ENCODE measurements at regions not wholly inside any gene's neighbourhood (a gene's known extent, or its start where the extent isn't known, plus 50 kb on each side); places are given as distances from the start of the nearest gene placed in this dataset.
"Not testable (repeated sequence)": the region's sequence is repeated elsewhere in the genome, so short reads cannot be mapped to it uniquely, and the experiment has no call there.

DNA sequence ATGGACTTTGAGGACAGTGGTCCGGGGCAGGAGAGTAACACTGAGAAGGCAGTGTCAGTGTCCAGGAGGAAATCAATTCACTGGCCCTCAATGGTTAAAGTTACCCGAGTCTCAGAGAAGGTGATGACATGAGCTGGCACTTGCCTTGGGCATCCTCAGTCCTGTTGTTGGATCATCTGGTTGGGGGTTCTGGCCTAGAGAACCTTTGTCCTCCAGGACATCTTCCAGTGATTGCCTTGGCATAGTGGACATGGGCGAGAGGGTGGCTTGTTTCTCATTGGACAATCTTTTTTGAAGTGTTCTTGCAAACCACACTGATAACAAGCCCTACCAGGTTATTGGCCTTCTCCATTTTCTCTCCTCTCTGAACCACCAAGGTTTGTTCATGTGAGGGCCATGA is 83.4 kb upstream of the TERB2 start:
- H3K9me3 ChIP-seq: peaks cover 20% of the 10 kb centered on the region
- no peak overlapping the region for H3K27ac ChIP-seq
- no peaks in the 10 kb centered on the region for H3K27me3 ChIP-seq
- TF ChIP-seq, protein P1, sequence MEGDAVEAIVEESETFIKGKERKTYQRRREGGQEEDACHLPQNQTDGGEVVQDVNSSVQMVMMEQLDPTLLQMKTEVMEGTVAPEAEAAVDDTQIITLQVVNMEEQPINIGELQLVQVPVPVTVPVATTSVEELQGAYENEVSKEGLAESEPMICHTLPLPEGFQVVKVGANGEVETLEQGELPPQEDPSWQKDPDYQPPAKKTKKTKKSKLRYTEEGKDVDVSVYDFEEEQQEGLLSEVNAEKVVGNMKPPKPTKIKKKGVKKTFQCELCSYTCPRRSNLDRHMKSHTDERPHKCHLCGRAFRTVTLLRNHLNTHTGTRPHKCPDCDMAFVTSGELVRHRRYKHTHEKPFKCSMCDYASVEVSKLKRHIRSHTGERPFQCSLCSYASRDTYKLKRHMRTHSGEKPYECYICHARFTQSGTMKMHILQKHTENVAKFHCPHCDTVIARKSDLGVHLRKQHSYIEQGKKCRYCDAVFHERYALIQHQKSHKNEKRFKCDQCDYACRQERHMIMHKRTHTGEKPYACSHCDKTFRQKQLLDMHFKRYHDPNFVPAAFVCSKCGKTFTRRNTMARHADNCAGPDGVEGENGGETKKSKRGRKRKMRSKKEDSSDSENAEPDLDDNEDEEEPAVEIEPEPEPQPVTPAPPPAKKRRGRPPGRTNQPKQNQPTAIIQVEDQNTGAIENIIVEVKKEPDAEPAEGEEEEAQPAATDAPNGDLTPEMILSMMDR (IDR thresholded peaks at IDR 0.05): no peak
- no peaks in the 10 kb centered on the region for H3K4me1 ChIP-seq (ENCODE audit: control insufficient read depth in 1 of 2, insufficient read depth in 1 of 2, low read depth in 1 of 2, low read length in 1 of 2)
- no peaks in the 10 kb centered on the region for H3K36me3 ChIP-seq
- no peak overlapping the region for H3K4me3 ChIP-seq (ENCODE audit: low read depth in 1 of 2, low read length in 1 of 2)

DNA sequence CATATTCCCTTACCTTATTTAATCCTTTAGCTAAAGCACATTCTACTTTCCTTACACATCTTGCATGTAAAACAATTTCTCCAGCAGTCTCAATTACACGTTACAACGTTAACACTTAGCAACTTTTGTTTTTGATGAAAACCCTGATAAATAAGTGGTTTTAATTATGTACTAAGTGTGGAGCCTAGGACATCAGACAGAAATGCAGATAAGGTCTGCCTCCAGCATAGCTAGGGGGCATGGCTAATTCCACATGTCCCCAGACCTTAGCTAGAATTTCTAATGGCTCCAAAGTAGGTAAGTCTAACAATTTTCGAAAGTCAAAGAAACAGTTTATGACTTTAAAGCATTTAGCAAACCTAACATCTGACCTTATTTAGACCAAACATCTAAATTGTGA is 77.4 kb upstream of the TERB2 start:
- no peaks in the 10 kb centered on the region for H3K27me3 ChIP-seq
- peaks cover 20% of the 10 kb centered on the region for H3K9me3 ChIP-seq
- H3K4me3 ChIP-seq (ENCODE audit: low read depth in 1 of 2, low read length in 1 of 2): no peak overlapping the region
- no peaks in the 10 kb centered on the region for H3K36me3 ChIP-seq
- no peaks in the 10 kb centered on the region for H3K4me1 ChIP-seq (ENCODE audit: control insufficient read depth in 1 of 2, insufficient read depth in 1 of 2, low read depth in 1 of 2, low read length in 1 of 2)
- TF ChIP-seq, protein P1 (IDR thresholded peaks at IDR 0.05): no peak
- no peak overlapping the region for H3K27ac ChIP-seq

DNA sequence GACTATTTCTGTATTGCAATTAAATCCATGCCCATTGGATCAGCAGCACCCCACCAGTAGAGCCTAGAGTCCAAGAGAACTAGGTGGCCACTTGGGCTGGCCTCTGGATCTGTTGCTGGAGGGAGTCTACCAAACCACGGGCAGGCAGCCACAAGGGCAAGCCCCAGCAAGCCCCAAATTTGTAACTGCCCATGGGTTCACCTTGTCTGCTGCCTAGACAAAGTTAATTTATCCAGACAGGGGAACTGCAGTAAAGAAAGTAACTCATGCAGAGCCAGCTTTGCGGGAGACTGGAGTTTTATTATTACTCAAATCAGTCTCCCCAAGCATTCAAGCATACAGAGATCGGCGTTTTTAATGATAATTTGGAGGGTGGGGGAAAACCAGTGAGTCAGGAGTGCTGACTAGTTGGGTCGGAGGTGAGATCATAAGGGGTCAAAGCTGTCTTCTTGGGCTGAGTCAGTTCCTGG is 74.0 kb upstream of the TERB2 start:
- H3K27ac ChIP-seq: no peak overlapping the region
- H3K4me3 ChIP-seq (ENCODE audit: low read depth in 1 of 2, low read length in 1 of 2): no peak overlapping the region
- H3K27me3 ChIP-seq: no peaks in the 10 kb centered on the region
- H3K36me3 ChIP-seq: no peaks in the 10 kb centered on the region
- H3K9me3 ChIP-seq: no peaks in the 10 kb centered on the region
- no peaks in the 10 kb centered on the region for H3K4me1 ChIP-seq (ENCODE audit: control insufficient read depth in 1 of 2, insufficient read depth in 1 of 2, low read depth in 1 of 2, low read length in 1 of 2)
- TF ChIP-seq, protein P1 (IDR thresholded peaks at IDR 0.05): no peak

DNA sequence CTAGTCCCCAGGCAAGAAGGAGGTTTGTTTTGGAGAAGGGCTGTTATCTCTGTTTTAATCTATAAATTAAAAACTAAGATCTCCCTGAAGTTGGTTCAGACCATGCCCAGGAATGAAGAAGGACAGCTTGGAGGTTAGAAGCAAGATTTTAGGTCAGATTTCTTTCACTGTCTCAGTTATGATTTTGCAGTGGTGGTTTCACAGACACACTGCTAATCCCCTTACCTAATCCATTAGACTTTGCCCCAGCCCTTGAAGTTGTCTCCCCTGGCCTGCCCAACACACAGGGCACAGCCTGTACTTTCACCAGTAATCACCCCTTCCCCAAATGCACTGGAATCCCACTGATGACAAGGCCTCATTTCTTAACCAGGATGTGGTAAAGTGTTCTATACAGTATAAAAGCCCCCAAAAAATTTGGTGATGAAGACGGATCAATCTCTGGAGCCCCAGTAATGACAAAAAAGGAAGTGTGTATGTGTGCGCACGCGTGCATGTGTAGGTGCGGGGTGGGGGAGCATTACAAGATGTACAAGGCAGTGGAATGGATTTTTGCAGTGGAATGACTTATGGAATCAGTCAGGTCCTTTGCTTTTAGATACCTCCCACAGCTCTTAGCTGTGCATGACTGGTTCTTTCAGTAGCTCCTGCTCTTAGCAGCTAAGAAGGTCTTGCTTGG is 73.1 kb upstream of the TERB2 start:
- TF ChIP-seq, protein P1 (IDR thresholded peaks at IDR 0.05): no peak
- no peaks in the 10 kb centered on the region for H3K9me3 ChIP-seq
- H3K4me3 ChIP-seq (ENCODE audit: low read depth in 1 of 2, low read length in 1 of 2): no peak overlapping the region
- H3K27ac ChIP-seq: no peak overlapping the region
- no peaks in the 10 kb centered on the region for H3K36me3 ChIP-seq
- H3K4me1 ChIP-seq (ENCODE audit: control insufficient read depth in 1 of 2, insufficient read depth in 1 of 2, low read depth in 1 of 2, low read length in 1 of 2): no peaks in the 10 kb centered on the region
- H3K27me3 ChIP-seq: no peaks in the 10 kb centered on the region

DNA sequence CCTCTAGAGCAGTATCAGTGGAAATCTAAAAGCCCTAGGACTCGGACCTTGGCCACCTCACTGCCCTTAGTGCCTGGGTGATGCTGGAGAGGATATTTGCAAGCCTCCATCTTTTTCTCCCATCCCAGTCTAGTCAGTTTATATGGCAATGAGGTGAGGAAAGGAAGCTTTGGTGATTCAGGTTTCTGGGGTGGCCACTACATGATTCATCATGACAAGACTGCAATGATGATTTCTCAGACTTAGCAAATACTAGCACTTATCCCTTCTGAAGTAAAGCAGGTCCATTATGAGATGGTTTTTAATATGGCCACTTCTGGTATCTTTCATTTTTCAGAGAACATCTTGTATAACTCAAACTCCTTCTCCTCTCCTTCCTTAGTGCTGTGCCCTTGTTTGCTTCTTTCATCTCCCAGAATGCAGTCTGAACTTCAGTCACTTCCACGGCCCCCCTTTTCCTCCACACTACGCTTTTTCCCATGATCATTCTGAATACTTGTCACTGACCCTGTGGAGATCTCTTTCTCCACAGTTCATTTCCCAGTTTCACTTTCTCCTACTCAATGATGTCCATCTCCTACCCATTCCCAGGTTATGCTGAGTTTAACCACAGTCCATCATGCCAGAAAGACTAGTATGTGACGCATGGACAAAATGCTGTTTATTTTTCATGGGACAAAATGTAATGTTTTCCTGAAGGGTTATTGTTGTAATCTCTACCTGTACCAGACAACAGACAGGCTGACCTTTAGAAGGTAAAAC is 57.4 kb upstream of the TERB2 start:
- not testable (repeated sequence) for H3K27me3 ChIP-seq; H3K36me3 ChIP-seq; H3K4me3 ChIP-seq (ENCODE audit: low read depth in 1 of 2, low read length in 1 of 2); H3K4me1 ChIP-seq (ENCODE audit: control insufficient read depth in 1 of 2, insufficient read depth in 1 of 2, low read depth in 1 of 2, low read length in 1 of 2); H3K27ac ChIP-seq; H3K9me3 ChIP-seq

DNA sequence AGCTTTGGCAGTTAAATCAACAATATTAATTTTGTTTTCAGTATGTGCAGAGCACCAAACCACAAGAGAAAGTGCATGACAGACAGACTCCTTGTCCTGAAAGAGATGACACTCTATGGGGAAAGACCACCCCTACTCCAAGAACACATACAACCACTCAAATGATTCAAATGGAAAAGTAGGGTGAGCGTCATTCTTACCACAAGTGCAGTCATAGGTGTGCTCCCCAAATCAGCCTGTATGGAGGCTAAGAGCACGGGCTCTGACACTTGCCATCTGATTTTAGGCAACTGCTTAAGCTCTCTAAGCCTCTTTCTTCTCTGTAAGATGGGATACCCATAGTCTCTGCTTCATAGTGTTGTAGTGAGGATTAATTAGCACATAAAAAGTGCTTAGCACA is 56.7 kb upstream of the TERB2 start:
- not testable (repeated sequence) for H3K36me3 ChIP-seq; H3K27me3 ChIP-seq; H3K4me1 ChIP-seq (ENCODE audit: control insufficient read depth in 1 of 2, insufficient read depth in 1 of 2, low read depth in 1 of 2, low read length in 1 of 2); H3K9me3 ChIP-seq; H3K4me3 ChIP-seq (ENCODE audit: low read depth in 1 of 2, low read length in 1 of 2); H3K27ac ChIP-seq

DNA sequence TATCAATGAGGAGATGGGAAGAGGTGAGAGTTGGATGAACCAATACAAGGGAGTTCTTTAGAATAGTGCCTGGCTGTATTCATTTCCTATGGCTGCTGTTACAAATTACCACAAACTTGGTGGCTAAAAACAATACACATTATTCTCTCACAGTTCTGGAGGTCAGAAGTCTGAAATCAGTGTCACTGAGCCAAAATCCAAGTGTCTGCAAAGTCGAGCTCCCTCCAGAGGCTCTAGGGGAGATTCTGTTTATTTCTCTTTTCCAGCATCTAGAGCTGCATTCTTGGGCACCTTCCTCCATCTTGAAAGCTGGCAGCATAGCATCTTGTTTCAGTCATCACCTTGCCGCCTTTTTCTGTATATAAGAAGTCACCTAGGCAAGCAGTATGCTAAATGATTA is 55.7 kb upstream of the TERB2 start:
- H3K27ac ChIP-seq; H3K4me1 ChIP-seq (ENCODE audit: control insufficient read depth in 1 of 2, insufficient read depth in 1 of 2, low read depth in 1 of 2, low read length in 1 of 2); H3K4me3 ChIP-seq (ENCODE audit: low read depth in 1 of 2, low read length in 1 of 2); H3K36me3 ChIP-seq; H3K27me3 ChIP-seq; H3K9me3 ChIP-seq: not testable (repeated sequence)

DNA sequence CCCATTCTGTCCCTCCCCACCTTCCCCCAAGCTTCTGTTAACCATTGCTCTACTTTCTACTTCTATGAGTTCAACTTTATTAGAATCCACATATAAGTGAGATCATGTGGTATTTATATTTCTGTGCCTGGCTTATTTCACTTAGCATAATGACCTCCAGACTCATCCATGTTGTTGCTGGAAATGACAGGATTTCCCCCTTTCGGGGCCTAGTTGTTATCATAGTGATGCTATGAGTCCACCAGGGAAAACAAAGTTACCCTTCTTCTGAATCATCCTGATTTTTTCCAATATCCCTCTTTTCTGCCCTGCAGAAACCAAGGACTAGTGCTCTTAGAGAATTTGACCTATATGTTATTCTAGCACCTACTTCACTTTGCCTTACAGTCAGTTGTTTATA is 53.2 kb upstream of the TERB2 start:
- H3K27me3 ChIP-seq: not testable (repeated sequence)

DNA sequence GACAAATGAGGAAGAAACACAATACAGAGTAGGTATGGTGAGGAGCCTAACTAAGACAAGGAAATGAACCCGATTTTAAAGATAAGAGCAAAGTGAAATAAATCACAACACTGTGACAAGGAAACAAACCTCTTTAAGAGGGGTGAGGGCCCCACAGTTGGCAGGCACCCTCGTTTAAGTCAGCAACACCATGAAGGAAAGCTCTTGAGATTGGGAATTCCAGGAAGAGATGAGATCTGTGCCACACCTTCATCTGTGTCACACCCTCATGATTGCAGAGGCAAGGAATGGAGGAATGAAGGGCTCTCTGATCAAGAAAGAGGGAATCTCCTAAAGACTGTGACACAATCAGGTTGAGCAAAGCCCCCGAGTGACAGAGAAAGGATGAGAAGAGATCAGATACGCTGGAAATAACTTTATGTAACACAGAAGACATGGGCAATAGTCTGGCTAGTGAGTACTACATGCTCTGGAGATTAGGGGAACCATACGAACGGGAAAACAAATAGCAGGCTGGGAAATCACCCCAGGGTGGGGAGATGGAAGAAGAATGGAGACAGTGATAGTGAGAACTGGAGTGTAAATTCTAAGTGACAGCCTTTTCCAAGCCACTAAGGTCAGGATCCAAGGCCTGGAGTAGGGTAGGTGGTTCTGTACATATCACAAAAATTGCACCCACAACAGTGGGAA is 51.7 kb upstream of the TERB2 start:
- not testable (repeated sequence) for H3K4me1 ChIP-seq (ENCODE audit: control insufficient read depth in 1 of 2, insufficient read depth in 1 of 2, low read depth in 1 of 2, low read length in 1 of 2); H3K9me3 ChIP-seq; H3K27ac ChIP-seq; H3K4me3 ChIP-seq (ENCODE audit: low read depth in 1 of 2, low read length in 1 of 2); H3K27me3 ChIP-seq; H3K36me3 ChIP-seq

More for the DNA sequence above, 53.2 kb upstream of the TERB2 start:
- not testable (repeated sequence) for H3K4me1 ChIP-seq (ENCODE audit: control insufficient read depth in 1 of 2, insufficient read depth in 1 of 2, low read depth in 1 of 2, low read length in 1 of 2); H3K4me3 ChIP-seq (ENCODE audit: low read depth in 1 of 2, low read length in 1 of 2); H3K27ac ChIP-seq; H3K36me3 ChIP-seq; H3K9me3 ChIP-seq

Measured in neutrophil (primary cell).